Gastroesophageal sphincter (tissue), 3 donors: ENCODE measurements at regions not wholly inside any gene's neighbourhood (a gene's known extent, or its start where the extent isn't known, plus 50 kb on each side); places are given as distances from the start of the nearest gene placed in this dataset.

Source experiments
- CTCF ChIP-seq, 4 experiments: fragments of 200-600 bp in 2 of 4; fragments of 450-650 bp in 2 of 4; sonication (generic) in 1 of 4; IDR thresholded peaks; one replicate each; pipeline ENCODE4 v1.5.1; 2017 to 2019; ENCODE audit warnings: antibody characterized with exemption in 4 of 4, mild to moderate bottlenecking in 2 of 4, moderate library complexity in 2 of 4
- POLR2A ChIP-seq, 2 donors: fragments of 450-650 bp; IDR thresholded peaks; one replicate each; pipeline ENCODE4 v1.6.1; 2017; ENCODE audit warnings: antibody characterized with exemption in 2 of 2, mild to moderate bottlenecking in 2 of 2, moderate library complexity in 1 of 2

GRCh38 chr1:73859227-73859626 lies 338.7 kb downstream of the LRRIQ3 start:
- no peak for TF ChIP-seq POLR2A (IDR thresholded peaks at IDR 0.05)
- TF ChIP-seq CTCF (IDR thresholded peaks at IDR 0.05): no peak
